CD4-positive, alpha-beta T cell treated with Interleukin-17A for 1 hour (primary cell): ENCODE measurements at regions not wholly inside any gene's neighbourhood (a gene's known extent, or its start where the extent isn't known, plus 50 kb on each side); places are given as distances from the start of the nearest gene placed in this dataset.

Experiments used
- DNase-seq: peaks from one replicate; pipeline ENCODE4 v3.0.0-alpha.2; 2020

DNA sequence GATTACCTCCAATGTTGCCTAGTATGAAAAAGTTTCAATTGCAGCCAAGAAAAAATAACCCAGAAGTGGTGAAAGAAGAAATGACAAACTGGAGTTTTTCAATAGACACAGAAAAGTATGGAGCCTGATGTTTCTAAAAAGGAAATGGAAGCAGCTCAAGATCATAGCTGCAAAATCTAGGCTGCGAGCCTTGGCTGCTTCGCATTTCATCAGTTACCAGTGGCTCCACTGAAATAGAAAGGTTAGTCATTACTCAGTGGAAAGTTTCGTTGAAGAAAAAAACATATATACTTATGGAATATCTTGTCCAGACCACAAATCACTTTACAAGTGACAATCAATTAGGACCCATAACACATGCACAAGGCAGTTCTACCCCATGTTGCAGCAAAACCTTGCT is 206.8 kb upstream of the SOX9 start:
- DNase-seq, result no peak

DNA sequence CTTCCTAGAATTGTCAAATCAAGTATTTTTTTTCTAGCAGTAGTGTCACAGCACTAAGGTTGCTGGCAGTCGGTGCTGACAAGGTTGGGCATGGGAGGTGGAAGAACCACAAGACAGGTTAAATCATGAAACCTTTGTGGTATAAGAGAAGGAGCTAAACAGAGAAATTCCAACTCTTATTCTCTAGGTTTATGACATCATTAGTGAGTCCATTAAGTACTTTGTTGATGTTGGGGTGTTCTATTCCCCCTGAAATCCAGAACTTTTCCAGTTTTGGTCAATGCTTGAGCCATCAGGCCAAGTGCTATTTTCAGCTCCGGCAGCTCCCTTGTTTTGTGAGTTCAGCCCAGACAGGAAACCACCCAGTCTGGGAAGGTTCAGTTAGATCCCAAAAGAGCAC is 206.0 kb upstream of the SOX9 start:
- no peak for DNase-seq

DNA sequence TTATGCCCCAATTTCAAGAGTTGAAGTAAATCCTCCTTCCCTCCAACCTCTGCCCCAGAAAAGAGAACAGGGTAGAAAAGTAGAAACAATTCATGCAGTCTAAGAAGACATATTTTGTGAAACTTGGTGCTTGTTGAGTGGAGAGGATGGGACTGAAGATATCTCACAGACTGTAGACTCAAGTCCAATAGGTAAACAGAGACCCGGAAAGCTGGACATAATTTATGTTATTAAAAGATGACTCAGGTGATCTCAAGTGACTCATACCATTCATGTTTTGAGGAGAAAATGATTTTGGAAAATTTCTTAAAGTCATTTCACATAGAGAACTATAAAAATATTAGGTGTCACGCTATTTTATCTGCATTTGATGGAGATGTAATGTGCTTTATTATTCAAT is 203.1 kb upstream of the SOX9 start:
- no peak for DNase-seq

DNA sequence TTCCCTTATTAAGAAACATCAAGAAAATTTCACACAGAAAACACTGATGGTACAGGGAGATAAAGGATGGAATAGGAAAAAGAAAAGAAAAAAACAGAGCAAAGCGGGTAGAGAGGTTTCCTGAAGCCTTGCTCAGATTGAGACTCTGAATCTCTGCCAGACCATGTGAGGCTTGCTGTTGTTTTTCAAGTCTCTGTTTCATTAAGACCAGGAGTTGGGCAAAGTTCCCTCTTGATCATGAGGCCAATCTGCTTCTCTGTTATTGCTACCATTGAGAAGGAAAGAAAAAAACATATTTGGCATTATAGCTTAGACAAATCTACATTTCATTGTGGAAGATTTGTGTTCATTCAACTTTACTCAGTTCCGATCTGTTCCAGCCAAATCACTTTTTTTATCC is 201.6 kb upstream of the SOX9 start:
- no peak for DNase-seq

DNA sequence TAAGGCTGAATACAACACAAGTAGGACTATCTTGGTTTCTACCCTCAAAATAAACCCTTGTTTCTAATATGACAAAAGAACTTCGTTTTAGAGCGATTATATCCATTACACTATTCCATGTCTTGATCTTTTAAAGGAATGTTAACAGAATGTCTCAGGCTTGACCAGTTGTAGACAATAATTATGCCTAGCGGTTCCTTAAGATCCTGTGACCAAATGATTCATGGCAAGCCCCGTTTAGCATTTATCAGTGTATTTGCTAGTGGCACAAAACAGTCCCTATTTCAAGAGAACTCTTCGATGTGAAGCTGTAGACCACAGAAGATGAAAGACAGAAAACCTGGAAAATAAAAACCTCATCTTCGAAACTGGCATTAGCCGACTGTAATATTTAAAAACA is 200.9 kb upstream of the SOX9 start:
- DNase-seq, result no peak

DNA sequence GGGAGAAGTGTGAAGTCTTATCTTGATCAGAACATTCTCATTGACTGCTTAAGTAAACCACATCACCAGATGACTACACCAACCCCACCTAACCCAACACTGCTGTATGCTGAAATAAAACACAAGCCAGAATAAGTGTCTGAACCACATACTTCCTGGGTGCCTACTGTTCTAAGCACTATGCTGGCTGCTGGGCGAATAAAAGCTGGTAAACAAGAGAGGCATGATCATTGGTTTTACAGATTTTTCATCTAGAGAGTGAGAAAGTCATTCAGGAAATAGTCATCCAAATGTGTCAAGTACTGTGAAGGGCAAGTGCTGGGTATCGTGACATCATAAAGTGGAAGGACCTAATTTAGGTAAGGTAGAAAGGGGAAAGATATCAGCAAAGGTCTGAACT is 199.0 kb upstream of the SOX9 start:
- peak; percentile 22 for DNase-seq

DNA sequence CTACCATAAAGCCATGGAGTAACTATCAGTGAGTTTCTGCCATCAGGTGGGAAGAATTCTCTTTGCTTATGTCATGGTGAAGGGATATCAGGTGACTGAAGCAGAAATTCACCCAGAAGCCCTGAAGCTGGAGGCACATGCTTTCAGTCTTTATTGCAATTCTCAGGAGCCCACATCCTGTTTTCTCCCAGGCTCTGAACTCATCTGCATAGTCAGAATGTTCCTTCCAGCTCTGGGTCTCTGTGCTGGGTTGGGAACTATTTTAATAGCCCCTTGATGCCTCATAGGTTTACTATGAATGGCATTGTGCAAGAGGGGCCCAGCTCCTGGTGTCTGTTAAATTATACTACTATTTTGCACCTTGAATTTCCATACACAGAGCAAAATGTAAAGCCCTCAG is 198.4 kb upstream of the SOX9 start:
- no peak for DNase-seq

DNA sequence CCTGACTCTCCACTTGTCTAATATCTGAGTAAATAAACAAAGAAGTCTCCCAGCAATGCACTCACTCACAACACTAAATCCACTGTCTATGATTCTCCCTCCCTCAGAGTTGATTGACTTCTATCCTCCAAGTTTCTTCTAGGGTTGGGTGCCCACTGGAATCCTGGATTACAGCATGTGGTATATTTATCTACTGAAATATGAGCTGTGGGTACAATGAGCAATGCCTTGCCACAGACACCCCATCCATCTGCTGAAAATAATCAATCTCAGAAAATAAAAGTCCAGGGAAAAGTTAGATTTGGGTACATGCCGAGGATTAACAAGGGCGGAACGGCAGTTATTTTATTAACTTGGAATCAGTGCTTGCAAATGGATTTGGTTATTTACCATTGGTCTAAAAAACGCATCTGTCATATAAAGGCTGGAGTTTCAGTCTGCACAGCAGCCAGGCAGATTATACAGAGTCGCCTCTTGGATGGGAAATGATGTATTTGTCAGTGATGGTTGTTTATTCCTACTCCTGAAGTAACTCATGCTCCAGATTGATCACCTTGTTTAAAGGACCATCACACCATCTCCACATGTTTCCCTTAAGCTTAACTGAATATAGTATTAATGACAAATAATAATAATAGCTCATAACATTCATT is 193.9 kb upstream of the SOX9 start:
- DNase-seq, result no peak

DNA sequence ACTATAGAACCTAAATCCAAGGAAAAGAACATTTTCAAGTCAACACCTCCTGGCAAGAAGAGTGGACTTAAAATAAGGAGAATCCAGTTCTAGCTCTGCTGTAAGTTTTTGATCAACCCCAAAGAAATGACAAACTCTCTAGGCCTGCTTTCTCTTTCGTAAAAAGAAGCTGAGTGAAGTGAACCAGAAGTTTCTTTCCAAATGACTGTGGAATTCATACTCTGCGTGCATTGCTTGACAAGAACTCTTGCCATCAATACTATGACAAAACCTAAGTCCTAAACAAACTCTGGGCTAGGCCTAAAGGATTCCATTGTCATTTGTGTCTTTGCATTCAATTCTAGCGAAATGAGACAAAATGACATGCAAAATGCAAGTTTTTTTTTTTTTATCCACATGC is 187.5 kb upstream of the SOX9 start:
- DNase-seq, result no peak

DNA sequence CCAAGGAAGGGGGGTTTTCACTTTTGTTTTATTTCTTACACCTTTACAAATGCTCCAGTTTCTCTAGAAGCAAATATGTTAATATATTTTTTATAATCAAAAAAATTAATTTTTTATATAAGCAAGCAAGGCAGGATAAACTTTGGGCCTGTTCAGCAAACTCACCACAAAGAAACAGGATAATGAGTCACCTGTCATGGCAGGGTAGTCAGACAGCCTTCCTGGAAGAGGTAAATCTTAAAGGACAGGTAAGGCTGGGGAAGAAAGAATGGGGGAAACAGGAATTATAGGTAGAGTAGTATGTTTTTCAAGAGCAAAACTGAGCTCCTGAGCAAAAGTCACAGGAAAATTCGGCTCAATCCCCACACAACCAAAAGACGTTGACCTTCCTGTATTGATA is 186.3 kb upstream of the SOX9 start:
- no peak for DNase-seq

DNA sequence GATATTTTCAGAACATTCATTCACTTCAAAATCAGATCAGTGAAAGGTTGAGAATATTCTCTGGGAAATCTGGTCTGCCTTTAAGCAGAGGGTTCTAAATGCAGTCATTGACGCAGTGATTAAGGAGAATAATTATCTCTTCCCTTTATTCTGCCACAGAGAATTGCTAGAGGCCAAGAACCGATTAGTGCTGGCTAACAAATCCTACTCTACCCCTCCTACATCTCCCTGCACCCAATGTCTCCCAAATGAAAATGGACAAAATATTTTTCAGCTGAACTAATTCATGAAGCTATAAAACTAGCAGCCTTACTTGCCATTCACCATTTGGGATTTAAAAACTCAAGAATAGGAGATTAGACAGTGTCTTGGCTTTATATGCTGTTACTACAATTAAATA is 185.5 kb upstream of the SOX9 start:
- no peak for DNase-seq

DNA sequence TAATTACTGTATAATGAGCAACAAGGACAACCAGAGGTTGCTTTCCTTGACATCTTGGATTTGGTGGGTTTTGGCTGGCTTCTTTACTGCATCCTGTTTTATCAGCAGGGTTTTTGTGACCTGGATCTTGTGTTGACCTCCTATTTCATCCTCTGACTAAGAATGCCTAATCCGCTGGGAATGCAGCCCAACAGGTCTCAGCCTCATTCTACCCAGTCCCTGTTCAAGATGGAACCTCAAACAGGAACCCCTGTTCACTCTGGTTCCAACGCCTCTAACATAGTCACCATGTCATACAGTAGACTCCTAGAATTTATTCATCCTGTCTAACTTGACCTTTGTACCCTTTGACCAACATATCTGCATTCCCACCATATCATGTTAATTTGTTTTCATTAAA is 183.8 kb upstream of the SOX9 start:
- DNase-seq, result no peak

DNA sequence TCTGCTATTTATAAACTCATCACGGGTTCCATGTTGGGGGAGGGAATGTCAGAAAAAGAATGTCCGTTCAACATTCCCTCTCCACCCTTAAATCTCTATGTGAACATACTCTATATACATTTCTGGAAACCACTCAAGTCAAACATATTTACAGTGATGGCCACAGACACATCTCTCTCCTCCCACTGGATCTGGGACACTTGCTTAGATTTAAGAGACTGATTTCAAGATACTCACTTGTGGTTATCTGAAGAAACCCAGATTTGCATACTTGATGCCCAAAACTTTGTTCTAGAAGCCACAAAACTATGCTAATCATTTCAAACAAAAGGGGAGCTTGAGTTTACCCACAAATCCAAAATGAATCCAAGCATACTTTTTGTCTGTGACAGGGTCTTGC is 182.9 kb upstream of the SOX9 start:
- no peak for DNase-seq

DNA sequence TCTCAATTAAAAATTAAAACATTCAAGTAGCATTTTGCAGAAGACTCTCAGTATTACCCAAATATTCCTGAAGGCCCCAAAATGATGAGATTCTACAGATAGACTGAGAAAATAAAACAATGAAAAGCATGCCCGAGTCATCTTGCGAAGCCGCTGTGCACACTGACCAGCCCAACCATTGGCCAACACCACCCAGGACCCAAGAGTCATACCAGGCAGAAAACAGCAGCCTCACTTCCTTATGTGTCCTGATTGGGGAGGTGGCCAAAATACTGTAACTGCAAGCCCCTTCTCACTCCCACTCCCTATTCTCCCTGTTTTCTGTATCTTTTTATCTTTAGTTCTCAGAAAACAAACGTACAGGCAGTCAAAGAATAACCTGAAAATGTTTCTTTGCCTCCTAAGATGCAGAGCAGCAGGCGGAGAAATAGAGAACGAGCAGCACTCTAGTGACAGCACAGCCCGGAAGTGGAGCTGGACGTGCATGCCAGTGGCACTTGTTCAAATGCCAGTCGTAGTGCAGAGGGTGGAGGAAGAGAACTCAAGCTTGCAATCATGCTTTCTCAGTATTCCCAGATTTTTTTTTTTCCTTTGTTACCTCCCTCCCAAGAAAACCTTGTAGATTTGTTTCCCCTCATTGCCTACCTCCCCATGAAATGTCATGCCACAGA is 182.3 kb upstream of the SOX9 start:
- DNase-seq, result no peak

DNA sequence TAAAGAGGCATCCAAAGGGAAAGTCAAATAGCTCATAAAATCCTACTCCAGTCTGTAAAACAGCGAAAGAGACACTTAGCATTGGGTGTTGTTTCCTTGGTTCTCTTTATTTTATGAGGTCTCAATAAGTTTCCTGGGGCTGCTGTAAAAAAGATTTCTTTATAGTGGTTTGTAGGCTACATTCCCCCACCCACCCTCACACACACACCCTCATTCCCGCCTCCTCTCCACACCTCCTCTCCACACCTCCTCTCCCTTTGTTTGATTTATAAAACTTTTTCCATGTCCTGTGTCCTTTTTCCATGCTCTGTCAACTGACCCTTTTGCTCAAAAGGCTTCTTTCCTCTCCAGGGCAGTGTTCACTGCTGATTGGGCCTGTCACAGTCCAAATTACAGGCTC is 178.9 kb upstream of the SOX9 start:
- no peak for DNase-seq

DNA sequence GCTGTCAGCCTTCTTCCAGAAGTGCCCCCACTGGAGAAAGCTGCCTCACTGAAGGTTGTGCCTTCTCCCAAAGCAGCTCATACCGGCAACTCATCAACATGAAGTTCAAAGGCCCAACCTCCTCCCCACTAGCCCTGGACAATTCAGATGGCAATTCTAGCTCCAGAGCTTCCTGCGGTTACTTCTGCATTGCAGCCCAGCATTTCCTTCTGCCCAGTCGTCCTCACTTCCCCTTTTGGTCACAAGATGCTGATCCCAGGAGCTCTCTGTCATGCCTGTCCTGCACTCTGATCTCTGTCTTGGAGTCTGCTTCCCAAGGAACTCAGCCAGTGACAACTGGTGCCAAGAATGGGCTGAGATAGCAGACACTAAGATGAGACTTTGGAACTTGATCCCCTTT is 178.2 kb upstream of the SOX9 start:
- no peak for DNase-seq

DNA sequence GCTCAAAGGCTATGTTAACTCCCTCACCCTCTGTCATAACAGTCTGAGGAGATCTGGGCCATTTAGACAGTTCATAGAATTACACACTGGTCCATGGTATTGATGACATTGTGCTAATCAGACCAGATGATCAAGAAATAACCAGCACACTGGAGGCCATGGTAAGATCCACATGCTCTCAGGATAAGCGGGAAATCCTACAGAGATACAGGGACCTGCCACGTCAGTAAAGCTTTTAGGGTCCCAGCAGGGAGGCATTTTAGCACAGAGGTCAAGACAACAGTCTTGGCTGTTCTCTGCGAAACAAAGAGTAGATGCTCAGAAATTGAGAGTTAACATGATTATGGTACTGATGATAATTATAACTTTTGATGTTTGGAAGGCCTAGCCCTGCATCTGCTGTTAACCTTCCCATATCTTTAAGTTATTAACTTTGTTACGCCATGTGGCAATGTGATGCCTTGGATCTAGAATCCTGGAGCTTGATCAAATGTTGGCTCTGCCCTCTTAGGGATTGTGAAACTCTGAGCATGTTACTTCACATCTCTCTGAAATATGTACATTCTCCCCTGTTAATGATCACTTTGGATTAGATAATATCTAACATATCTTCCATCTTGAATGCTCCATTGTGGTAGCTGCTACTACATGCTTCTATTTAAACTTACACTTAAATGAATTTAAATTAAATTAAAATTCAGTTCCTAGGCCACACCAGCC is 172.0 kb upstream of the SOX9 start:
- DNase-seq, result no peak

DNA sequence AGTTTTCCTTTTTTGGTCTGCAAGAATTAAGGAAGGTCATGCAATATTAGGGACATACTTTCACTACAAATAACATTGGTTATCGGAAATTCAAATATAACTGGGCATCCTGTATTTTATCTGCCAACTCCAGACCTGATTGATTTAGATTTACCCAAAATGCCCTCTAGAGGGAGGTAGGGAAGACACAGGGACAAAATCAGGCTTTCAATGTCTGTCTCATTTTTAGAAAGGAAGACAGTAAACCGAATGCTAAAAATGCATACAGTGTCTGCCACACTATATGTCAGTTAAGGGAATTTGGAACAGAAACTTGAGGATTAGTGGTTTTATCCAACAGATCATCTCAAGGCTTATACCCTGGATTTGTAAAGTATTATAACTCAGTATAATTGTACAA is 161.7 kb upstream of the SOX9 start:
- no peak for DNase-seq

DNA sequence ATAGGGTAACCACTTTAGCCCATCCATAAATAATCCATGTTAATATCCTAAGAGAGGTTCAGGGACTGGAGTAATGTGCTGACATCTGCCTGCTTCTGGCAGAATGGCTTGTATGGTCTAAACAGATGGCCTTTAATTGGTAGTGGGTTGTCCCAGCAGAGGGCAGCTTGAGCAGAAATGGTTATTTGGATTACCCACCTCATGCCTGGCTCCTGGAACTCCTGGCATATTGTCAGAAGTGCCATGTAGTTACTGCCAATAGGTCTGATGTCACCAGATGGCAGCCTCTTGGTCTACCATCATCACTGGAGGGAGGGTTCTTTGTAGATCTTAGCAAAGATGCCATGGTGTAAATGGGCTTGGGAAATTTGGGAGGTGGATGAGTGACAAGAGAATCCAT is 157.5 kb upstream of the SOX9 start:
- no peak for DNase-seq

DNA sequence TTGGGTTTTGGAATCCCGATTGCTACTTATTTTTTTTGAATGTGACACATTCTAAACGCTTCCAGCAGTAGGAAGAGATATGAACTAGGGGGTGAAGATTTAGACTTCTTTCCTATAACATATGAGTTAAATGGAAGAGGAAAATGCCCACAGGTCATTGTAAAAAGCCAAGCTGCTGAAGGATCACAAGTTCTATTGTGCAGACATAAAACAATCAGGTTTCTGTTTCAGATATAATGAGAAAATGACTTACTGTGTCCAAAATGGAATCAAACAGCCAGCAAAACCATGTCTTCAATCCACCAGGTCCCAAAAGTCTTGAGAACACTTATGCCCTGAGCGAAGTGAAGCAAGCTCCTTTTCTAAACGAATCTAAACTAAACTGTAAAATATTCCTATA is 157.0 kb upstream of the SOX9 start:
- no peak for DNase-seq

DNA sequence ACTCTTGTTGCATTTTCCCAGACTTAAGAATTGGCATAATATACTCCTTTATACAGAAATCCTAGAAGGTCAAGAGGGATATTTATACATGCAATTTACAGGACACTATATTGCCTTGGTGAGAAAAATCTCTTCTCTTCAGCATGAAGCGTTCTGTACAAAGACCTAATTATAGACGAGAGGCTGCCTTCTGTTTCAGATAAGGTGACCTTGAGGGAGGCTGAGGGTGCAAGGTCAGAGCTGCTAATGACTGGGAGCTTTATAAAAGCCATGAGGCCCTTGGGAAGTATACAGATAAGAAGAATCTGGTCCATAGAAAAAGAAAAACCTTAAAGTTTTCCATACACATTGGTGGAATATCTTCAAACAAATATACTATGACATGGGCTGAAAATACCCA is 156.3 kb upstream of the SOX9 start:
- no peak for DNase-seq

DNA sequence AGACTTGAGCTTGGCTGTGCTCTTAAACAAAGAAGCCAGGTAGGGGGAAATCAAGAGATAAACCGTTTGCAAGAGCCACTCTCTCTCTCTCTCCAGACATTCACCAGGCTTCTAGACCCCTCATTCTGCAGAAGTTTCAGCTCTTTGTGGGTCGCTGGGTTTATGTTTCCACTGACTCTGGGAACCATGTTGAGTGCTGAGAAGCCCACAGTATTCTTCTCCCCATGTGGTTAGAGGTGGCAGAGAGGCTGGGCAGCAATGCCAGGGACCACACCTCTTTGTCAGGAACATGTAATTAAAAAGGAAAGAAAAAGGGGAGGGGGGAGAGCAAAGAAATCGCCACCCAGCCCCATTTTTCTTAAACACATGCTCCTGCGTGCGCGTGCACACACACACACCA is 154.8 kb upstream of the SOX9 start:
- DNase-seq, result no peak

DNA sequence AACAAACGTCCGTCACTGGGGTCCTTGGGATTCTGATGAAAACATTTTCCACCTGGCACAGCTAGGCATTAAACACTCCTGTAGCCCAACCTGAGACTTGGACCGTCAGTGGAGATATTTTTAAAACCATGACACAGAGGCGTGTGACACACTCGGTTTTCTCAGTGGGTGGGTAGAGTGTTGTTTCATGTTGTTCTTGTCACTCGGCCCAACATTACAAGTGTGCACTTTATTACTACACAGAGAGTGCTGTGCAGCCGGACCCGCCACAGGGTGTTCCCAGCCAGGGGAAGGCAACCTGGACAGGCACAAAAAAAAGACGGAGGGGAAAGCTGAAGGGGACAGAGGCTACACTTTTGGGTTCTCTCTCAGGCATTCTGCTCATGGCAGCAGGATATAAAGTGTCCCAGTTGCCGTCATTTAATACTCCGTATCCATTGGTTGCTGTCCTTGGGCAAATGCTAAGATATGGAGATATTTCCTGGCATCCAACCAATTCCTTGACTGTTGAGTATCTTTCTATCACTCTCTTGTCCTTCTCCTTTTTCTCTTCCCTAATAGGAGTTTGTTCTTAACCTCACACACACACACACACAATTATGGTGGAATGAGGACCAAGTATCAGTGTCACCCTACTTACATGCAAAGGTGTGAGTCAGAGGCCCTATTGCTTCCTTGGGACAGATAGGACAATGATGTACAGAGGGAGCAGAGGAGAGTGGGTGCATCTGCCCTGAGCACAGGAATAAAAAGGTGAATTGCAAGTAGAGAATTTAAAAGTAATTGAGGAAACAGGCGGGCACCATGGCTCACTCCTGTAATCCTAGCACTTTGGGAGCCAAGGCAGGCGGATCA is 154.1 kb upstream of the SOX9 start:
- DNase-seq, result no peak

DNA sequence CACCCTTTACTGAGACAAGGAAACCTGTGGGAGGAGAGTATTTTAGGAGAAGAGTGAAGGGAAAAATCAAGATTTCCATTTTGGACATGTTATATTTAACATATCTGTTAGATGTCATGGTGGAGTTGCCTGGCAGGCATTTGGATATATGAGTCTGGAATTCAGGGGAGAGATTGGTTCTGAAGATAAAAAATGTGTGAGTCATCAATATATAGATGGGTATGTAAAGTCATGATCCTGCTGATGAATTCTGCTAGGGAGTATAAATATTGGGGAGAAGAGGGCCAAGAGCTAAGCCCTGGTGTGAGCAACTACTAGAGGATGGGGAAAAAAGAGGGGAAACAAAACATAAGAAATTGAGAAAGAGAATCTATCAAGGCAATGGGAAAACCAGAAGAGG is 151.3 kb upstream of the SOX9 start:
- no peak for DNase-seq
